ENCODE measurements at regions not wholly inside any gene's neighbourhood (a gene's known extent, or its start where the extent isn't known, plus 50 kb on each side); places are given as distances from the start of the nearest gene placed in this dataset.

- H3K27me3 ChIP-seq (ENCODE audit: control insufficient read depth, insufficient read depth, low read length), result no peaks in the 10 kb centered on the region
- H3K36me3 ChIP-seq (ENCODE audit: control insufficient read depth, insufficient read depth, low read length), result no peaks in the 10 kb centered on the region
- no peak for TF ChIP-seq CTCF (IDR thresholded peaks at IDR 0.05; ENCODE audit: insufficient read depth, low read length, severe bottlenecking)
- FAIRE-seq (no peak), DNase-seq (ENCODE audit: low read depth) (no peak)
- no peak overlapping the region for H3K4me3 ChIP-seq (ENCODE audit: low read depth, low read length)
Observed at GRCh38 chr2:204050681-204051080, 114.1 kb downstream of the ICOS start.

- DNase-seq (ENCODE audit: low read depth) (no peak), FAIRE-seq (no peak)
- no peak for TF ChIP-seq CTCF (IDR thresholded peaks at IDR 0.05; ENCODE audit: insufficient read depth, low read length, severe bottlenecking)
- no peaks in the 10 kb centered on the region for H3K27me3 ChIP-seq (ENCODE audit: control insufficient read depth, insufficient read depth, low read length)
- no peak overlapping the region for H3K4me3 ChIP-seq (ENCODE audit: low read depth, low read length)
- no peaks in the 10 kb centered on the region for H3K36me3 ChIP-seq (ENCODE audit: control insufficient read depth, insufficient read depth, low read length)
Observed at GRCh38 chr2:204051476-204051875, 114.9 kb downstream of the ICOS start.

GRCh38 chr2:204051984-204052556 lies 115.5 kb downstream of the ICOS start:
- no peaks in the 10 kb centered on the region for H3K27me3 ChIP-seq (ENCODE audit: control insufficient read depth, insufficient read depth, low read length)
- DNase-seq (ENCODE audit: low read depth) (no peak), FAIRE-seq (no peak)
- no peaks in the 10 kb centered on the region for H3K36me3 ChIP-seq (ENCODE audit: control insufficient read depth, insufficient read depth, low read length)
- TF ChIP-seq CTCF (IDR thresholded peaks at IDR 0.05; ENCODE audit: insufficient read depth, low read length, severe bottlenecking), result no peak
- no peak overlapping the region for H3K4me3 ChIP-seq (ENCODE audit: low read depth, low read length)

DNA sequence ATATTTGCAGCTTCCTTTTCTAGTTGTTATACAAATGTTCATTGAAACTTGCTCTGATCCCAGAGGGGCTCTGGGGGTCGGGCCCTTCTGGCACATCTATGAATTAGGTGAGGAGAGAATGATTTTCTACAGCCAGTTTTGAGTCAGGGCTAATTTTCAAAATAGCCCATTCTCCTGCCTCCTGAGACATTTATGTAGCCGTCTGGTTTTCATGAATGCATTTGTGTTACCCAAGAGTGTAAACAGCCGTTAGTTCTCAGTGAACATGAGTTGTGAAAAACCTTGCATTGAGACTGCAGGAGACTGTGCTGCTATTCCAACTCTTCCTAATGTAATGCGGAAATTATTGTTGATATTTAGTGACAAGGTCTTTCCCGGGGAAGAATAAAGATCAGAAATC lies 122.5 kb downstream of the ICOS start:
- H3K27me3 ChIP-seq (ENCODE audit: control insufficient read depth, insufficient read depth, low read length), result no peaks in the 10 kb centered on the region
- DNase-seq (ENCODE audit: low read depth) (no peak), FAIRE-seq (no peak)
- no peak for TF ChIP-seq CTCF (IDR thresholded peaks at IDR 0.05; ENCODE audit: insufficient read depth, low read length, severe bottlenecking)
- H3K4me3 ChIP-seq (ENCODE audit: low read depth, low read length), result no peak overlapping the region
- no peaks in the 10 kb centered on the region for H3K36me3 ChIP-seq (ENCODE audit: control insufficient read depth, insufficient read depth, low read length)

GRCh38 chr2:204060841-204061240 lies 124.3 kb downstream of the ICOS start:
- H3K4me3 ChIP-seq (ENCODE audit: low read depth, low read length), result no peak overlapping the region
- H3K27me3 ChIP-seq (ENCODE audit: control insufficient read depth, insufficient read depth, low read length), result no peaks in the 10 kb centered on the region
- FAIRE-seq (no peak), DNase-seq (ENCODE audit: low read depth) (no peak)
- TF ChIP-seq CTCF (IDR thresholded peaks at IDR 0.05; ENCODE audit: insufficient read depth, low read length, severe bottlenecking), result no peak
- H3K36me3 ChIP-seq (ENCODE audit: control insufficient read depth, insufficient read depth, low read length), result no peaks in the 10 kb centered on the region

DNA sequence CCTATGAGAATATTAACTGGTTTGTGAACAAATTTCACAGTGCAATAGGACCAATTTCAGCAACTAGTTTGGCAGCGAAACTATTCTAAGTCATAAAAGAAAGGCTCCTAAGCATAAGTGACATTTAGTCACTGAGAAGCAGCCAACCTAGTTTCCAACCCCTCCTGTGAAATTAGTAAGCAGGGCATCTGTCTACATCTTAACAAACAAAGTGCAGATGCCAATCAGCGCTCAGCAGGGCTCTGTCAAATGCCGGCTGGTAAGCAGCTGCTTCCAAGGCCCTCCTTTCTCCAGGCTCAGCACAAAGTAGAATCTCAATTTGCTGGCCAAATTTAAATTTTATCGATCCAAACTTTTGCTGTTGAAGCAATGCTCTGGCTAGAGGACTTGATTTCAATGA lies 124.7 kb downstream of the ICOS start:
- Histone ChIP-seq H3K27me3 (ENCODE audit: control insufficient read depth, insufficient read depth, low read length) (no peaks in the 10 kb centered on the region), H3K36me3 (ENCODE audit: control insufficient read depth, insufficient read depth, low read length) (no peaks in the 10 kb centered on the region), H3K4me3 (ENCODE audit: low read depth, low read length) (no peak overlapping the region)
- DNase-seq (ENCODE audit: low read depth) (no peak), FAIRE-seq (no peak)
- no peak for TF ChIP-seq CTCF (IDR thresholded peaks at IDR 0.05; ENCODE audit: insufficient read depth, low read length, severe bottlenecking)
